Lung (tissue), 11 donors: ENCODE measurements at regions not wholly inside any gene's neighbourhood (a gene's known extent, or its start where the extent isn't known, plus 50 kb on each side); places are given as distances from the start of the nearest gene placed in this dataset.

ENCODE experiments used
- ATAC-seq: fragments of 200-7000 bp; cut with Tn5 transposase; one replicate; pipeline ENCODE4 v1.9.1; 2020; ENCODE audit warnings: moderate number of reproducible peaks; ENCODE audit not compliant: insufficient read depth, low FRiP score
- DNase-seq, 3 donors: peaks; one replicate each; pipeline ENCODE4 v3.0.0-alpha.2; 2013 to 2017
- H3K27ac ChIP-seq, 2 donors: one replicate each; pipeline ENCODE4 v1.5.1; 2013; ENCODE audit warnings: mild to moderate bottlenecking in 2 of 2, moderate library complexity in 2 of 2, control low read depth in 1 of 2, inconsistent platforms in 1 of 2, low read depth in 1 of 2, low read length in 1 of 2
- H3K27me3 ChIP-seq, 3 donors: one replicate each; pipeline ENCODE4 v1.5.1; 2013; ENCODE audit warnings: low read length in 2 of 3; ENCODE audit not compliant: control insufficient read depth in 3 of 3, insufficient read depth in 3 of 3
- H3K36me3 ChIP-seq, 4 donors: one replicate each; pipeline ENCODE4 v1.5.1; 2013; ENCODE audit warnings: low read length in 4 of 4, mild to moderate bottlenecking in 1 of 4, moderate library complexity in 1 of 4; ENCODE audit not compliant: control insufficient read depth in 4 of 4, insufficient read depth in 4 of 4
- H3K4me1 ChIP-seq, 5 donors: one replicate each; pipeline ENCODE4 v1.5.1; 2013; ENCODE audit warnings: low read length in 5 of 5, mild to moderate bottlenecking in 2 of 5, moderate library complexity in 1 of 5; ENCODE audit not compliant: control insufficient read depth in 5 of 5, insufficient read depth in 5 of 5
- H3K4me3 ChIP-seq: one replicate; pipeline ENCODE4 v1.5.1; 2013; ENCODE audit warnings: mild to moderate bottlenecking, control low read depth, moderate library complexity
- H3K9ac ChIP-seq, 2 donors: one replicate each; pipeline ENCODE4 v1.5.1; 2013; ENCODE audit warnings: low read length in 2 of 2, control low read depth in 1 of 2; ENCODE audit not compliant: insufficient read depth in 1 of 2
- H3K9me3 ChIP-seq, 4 donors: one replicate each; pipeline ENCODE4 v1.5.1; 2013; ENCODE audit warnings: low read length in 3 of 4, mild to moderate bottlenecking in 1 of 4, moderate library complexity in 1 of 4; ENCODE audit not compliant: control insufficient read depth in 4 of 4, insufficient read depth in 3 of 4
- WGBS, 2 donors: extraction: QIAGEN DNeasy Blood & Tissue Kit; methylation state at CpG; one replicate each; pipeline ENCODE4 v1.1.7; 2013; 5-methylcytosine and 5-hydroxymethylcytosine counted together
- TF ChIP-seq, protein P1 (sequence below): IDR thresholded peaks from 2 replicates; pipeline ENCODE4 v1.5.1; 2012; ENCODE audit warnings: mild to moderate bottlenecking; ENCODE audit errors: control extremely low read depth, extremely low read depth
- donor health status: control.
- donor health status: control.
- donor health status: Bipolar disorder and iron deficiency.
- donor health status: healthy.
- donor health status: DM: yes; HTN: yes; CAD: no.

DNA sequence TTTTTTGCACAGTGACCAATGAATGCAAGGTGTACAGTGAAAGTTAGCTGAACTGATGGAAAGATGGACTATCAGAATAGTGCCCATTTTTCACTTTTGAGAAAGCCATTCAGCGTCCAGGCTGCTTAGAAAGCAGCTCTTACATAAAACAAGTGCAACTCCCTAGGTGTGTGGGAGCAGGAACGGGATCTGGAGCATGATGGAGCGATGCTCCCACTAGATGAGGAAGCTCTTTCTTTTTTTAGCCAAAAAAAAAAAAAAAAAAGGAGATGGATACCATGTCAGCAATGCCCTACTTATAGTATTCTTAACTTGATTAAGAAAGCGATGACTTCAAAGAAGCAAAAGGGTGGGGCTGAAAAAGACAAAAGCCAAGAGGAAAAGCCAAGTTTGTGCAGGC is 925.5 kb downstream of the GATA3 start:
- H3K9ac ChIP-seq: no peak overlapping the region
- H3K27ac ChIP-seq: no peak overlapping the region
- WGBS, 2 donors: 39 to 89% methylated on average over 4 of the region's 4 CpGs
- TF ChIP-seq, protein P1, sequence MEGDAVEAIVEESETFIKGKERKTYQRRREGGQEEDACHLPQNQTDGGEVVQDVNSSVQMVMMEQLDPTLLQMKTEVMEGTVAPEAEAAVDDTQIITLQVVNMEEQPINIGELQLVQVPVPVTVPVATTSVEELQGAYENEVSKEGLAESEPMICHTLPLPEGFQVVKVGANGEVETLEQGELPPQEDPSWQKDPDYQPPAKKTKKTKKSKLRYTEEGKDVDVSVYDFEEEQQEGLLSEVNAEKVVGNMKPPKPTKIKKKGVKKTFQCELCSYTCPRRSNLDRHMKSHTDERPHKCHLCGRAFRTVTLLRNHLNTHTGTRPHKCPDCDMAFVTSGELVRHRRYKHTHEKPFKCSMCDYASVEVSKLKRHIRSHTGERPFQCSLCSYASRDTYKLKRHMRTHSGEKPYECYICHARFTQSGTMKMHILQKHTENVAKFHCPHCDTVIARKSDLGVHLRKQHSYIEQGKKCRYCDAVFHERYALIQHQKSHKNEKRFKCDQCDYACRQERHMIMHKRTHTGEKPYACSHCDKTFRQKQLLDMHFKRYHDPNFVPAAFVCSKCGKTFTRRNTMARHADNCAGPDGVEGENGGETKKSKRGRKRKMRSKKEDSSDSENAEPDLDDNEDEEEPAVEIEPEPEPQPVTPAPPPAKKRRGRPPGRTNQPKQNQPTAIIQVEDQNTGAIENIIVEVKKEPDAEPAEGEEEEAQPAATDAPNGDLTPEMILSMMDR: no peak
- no peaks in the 10 kb centered on the region for H3K27me3 ChIP-seq
- no peak for DNase-seq
- no peak overlapping the region for H3K4me3 ChIP-seq
- no peaks in the 10 kb centered on the region for H3K4me1 ChIP-seq
- no peak for ATAC-seq
- H3K36me3 ChIP-seq: no peaks in the 10 kb centered on the region
- peaks cover 0 to 1% (median 0%) of the 10 kb centered on the region in 4 donors for H3K9me3 ChIP-seq

DNA sequence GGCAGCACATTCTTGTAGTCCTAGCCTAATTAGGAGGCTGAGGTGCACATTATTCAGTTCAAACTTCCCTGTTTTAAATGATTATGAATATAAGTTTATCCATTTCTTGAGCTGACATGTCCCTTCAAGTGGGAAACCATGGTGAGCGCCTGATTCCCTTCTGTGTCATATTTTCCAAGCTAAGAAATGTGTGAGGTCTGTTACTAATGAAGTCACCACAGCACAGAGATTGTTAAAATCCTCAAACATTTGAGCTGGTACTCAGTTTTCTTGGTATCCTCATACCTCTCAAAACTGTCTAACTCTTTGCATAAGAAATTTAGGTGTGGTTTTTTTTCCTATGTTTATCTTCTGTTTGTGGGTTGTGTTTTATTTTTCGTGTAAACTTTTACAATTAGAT is 926.8 kb downstream of the GATA3 start:
- Histone ChIP-seq H3K36me3 (no peaks in the 10 kb centered on the region), H3K27ac (no peak overlapping the region), H3K4me3 (no peak overlapping the region), H3K9ac (no peak overlapping the region), H3K9me3 (no peaks in the 10 kb centered on the region), H3K27me3 (no peaks in the 10 kb centered on the region), H3K4me1 (no peaks in the 10 kb centered on the region)
- 75 to 89% methylated on average over 2 of the region's 2 CpGs for WGBS, 2 donors
- ATAC-seq (no peak), DNase-seq (no peak)
- TF ChIP-seq, protein P1: no peak

GRCh38 chr10:8985651-8986050 is 931.2 kb downstream of the GATA3 start:
- Histone ChIP-seq H3K4me3 (no peak overlapping the region), H3K9me3 (no peaks in the 10 kb centered on the region), H3K9ac (no peak overlapping the region), H3K27me3 (no peaks in the 10 kb centered on the region), H3K27ac (no peak overlapping the region), H3K36me3 (no peaks in the 10 kb centered on the region), H3K4me1 (no peaks in the 10 kb centered on the region)
- DNase-seq (no peak), ATAC-seq (no peak)
- WGBS, 2 donors: 93 to 96% methylated on average over 2 of the region's 2 CpGs
- TF ChIP-seq, protein P1: no peak

- no peak overlapping the region for H3K27ac ChIP-seq
- H3K4me3 ChIP-seq: no peak overlapping the region
- H3K9me3 ChIP-seq: no peaks in the 10 kb centered on the region
- no peaks in the 10 kb centered on the region for H3K27me3 ChIP-seq
- ATAC-seq (no peak), DNase-seq (no peak)
- no peak overlapping the region for H3K9ac ChIP-seq
- H3K4me1 ChIP-seq: no peaks in the 10 kb centered on the region
- no peaks in the 10 kb centered on the region for H3K36me3 ChIP-seq
- 83 to 86% methylated on average over 6 of the region's 6 CpGs for WGBS, 2 donors
- TF ChIP-seq, protein P1: no peak
These were observed 932.5 kb downstream of the GATA3 start for GRCh38 chr10:8986975-8987374.
